B cell (primary cell): ENCODE measurements at regions not wholly inside any gene's neighbourhood (a gene's known extent, or its start where the extent isn't known, plus 50 kb on each side); places are given as distances from the start of the nearest gene placed in this dataset.

Experiments used
- CTCF ChIP-seq: fragments of 200-600 bp; IDR thresholded peaks from one replicate; pipeline ENCODE4 v1.8.0; 2022; ENCODE audit warnings: antibody characterized with exemption, mild to moderate bottlenecking
- EZH2 ChIP-seq: IDR thresholded peaks from 2 replicates; pipeline ENCODE4 v1.6.1; 2012; ENCODE audit warnings: borderline replicate concordance, low read depth, mild to moderate bottlenecking, moderate library complexity, low read length; ENCODE audit not compliant: insufficient read depth, poor library complexity, severe bottlenecking

GRCh38 chr5:8185852-8186251 lies 316.9 kb downstream of the MTRR start:
- TF ChIP-seq CTCF (no peak), EZH2 (no peak)
